22Rv1 (cell line): ENCODE measurements at regions not wholly inside any gene's neighbourhood (a gene's known extent, or its start where the extent isn't known, plus 50 kb on each side); places are given as distances from the start of the nearest gene placed in this dataset.

Source experiments
- H3K27ac ChIP-seq: fragments of 450-650 bp; 2 replicates; pipeline ENCODE4 v1.5.1; 2017
- ZFX ChIP-seq: fragments of 450-650 bp; IDR thresholded peaks from 2 replicates; pipeline ENCODE4 v1.6.1; 2017; ENCODE audit warnings: antibody characterized with exemption, borderline replicate concordance
- TF ChIP-seq, protein P1 (sequence below): fragments of 450-650 bp; IDR thresholded peaks from 2 replicates; pipeline ENCODE4 v1.5.1; 2017; ENCODE audit warnings: mild to moderate bottlenecking

DNA sequence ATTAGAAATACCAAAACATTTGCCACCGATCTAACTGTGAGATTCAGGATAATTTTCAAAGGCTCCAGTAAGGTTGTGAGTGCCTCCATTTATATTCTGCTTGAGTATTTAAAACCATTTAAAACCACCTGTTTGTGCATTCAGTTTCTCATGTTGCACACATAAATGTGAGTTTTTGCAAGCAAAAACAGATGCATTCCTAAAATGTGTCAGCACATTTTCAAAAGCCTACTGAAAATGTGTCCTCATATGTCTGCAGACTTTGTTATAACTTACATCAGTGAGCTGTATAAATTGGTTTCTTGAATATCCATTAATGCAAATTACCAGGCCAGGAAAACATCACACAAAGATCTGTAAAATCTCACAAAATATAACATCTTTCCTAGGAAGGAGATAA, 676.6 kb upstream of the EPHA7 start:
- no peak for TF ChIP-seq ZFX
- TF ChIP-seq, protein P1, sequence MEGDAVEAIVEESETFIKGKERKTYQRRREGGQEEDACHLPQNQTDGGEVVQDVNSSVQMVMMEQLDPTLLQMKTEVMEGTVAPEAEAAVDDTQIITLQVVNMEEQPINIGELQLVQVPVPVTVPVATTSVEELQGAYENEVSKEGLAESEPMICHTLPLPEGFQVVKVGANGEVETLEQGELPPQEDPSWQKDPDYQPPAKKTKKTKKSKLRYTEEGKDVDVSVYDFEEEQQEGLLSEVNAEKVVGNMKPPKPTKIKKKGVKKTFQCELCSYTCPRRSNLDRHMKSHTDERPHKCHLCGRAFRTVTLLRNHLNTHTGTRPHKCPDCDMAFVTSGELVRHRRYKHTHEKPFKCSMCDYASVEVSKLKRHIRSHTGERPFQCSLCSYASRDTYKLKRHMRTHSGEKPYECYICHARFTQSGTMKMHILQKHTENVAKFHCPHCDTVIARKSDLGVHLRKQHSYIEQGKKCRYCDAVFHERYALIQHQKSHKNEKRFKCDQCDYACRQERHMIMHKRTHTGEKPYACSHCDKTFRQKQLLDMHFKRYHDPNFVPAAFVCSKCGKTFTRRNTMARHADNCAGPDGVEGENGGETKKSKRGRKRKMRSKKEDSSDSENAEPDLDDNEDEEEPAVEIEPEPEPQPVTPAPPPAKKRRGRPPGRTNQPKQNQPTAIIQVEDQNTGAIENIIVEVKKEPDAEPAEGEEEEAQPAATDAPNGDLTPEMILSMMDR: no peak
- no peak overlapping the region for H3K27ac ChIP-seq

DNA sequence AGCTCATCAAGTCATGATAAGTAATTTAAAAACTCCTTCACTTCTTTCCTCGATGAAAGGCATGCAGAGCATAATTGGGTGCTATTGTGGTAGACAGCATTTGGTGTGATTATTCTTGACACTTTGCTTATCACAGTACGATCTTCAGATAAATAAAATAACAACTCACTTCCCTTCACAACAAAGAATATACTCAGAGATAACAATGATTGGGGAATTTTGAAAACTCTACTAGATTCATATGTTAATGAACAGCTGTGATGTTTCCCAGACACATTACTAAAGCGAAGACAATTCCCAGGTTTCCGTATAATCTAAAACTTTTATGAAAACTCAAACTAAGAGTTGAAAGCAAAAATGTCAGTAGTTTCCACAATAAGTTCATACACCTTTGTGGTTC, 670.6 kb upstream of the EPHA7 start:
- H3K27ac ChIP-seq: no peak overlapping the region
- TF ChIP-seq ZFX: no peak
- TF ChIP-seq, protein P1: no peak

- TF ChIP-seq ZFX: no peak
- TF ChIP-seq, protein P1: no peak
These were observed 669.5 kb upstream of the EPHA7 start for GRCh38 chr6:94088870-94089269.

DNA sequence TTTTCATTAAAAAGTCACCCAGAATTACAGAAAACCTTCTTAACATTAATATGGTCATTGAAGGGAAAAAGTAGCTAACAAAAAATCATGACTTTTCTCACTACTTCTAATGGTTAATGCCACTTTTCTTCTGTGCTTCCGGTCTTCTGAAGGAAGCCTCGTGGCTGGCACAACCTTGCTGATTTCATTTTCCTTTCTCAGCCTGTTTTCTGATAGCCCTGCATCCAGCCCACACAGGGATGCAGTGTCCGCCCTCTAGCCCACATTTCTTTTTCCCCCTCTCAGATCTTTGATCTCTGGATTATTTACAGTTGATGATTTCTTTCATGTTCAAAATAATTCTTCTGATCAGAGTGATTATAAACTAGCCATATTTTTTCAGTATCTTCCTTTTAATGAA, 655.4 kb upstream of the EPHA7 start:
- H3K27ac ChIP-seq: no peak overlapping the region
- no peak for TF ChIP-seq ZFX
- TF ChIP-seq, protein P1: no peak

More at GRCh38 chr6:94088870-94089269, 669.5 kb upstream of the EPHA7 start:
- H3K27ac ChIP-seq: no peak overlapping the region

- H3K27ac ChIP-seq: no peak overlapping the region
- TF ChIP-seq, protein P1: peak; percentile 26; the same call in 1 of the 2 replicates
- no peak for TF ChIP-seq ZFX
These were observed 652.5 kb upstream of the EPHA7 start for GRCh38 chr6:94071835-94072234.

DNA sequence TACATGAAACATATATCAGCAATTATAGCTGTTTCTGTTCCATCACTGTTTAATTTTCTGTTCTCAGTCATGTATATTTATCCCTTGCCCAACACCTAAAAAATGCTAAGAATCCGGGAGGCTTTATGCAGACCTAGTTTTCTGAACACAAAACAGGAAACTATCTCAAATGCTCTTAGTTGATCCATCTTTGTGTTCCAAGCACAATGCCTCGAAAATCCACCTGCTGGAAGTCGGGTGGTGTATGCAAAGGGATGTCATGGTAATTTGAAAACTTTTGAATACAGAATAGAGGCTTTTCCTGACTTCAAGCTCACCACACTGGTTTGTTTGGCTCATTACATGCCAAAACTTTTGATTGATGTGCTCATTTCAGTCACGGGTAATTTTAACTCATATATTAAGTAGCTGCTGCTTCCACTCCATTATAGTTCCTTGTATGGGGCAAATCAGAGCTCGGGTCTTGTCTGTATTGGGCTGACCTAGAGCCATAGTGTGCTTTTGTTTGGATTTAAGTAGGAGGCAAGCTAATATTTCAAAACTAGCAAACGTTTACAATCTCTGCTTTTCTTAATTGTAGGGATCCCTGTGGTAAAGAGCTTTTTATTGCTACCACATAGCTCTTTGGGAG, 646.5 kb upstream of the EPHA7 start:
- H3K27ac ChIP-seq: no peak overlapping the region
- TF ChIP-seq, protein P1: no peak
- no peak for TF ChIP-seq ZFX

GRCh38 chr6:94052749-94053148, 633.4 kb upstream of the EPHA7 start:
- TF ChIP-seq, protein P1: peak; percentile 34
- TF ChIP-seq ZFX: no peak

More at GRCh38 chr6:94052749-94053148, 633.4 kb upstream of the EPHA7 start:
- H3K27ac ChIP-seq: no peak overlapping the region
